ENCODE measurements at regions not wholly inside any gene's neighbourhood (a gene's known extent, or its start where the extent isn't known, plus 50 kb on each side); places are given as distances from the start of the nearest gene placed in this dataset.

DNA sequence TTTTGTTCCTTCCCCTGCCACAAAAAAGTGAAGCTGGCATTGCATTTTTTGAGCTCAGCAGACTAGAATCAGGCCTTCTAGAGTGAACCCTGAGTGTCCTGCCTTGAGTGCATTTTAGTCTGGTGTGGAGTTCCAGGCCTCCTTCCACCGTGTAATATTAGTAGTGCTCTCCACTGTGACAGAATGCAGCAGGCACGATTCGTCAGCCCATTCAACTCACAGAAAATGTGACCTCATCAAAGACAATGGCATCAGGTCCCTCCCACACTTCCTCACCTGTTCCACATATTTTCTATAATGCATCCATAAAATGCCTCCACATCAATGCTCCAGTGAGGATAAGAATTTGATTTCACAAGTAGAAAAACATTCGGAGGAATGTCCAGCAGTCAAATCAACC lies 227.6 kb downstream of the FGF9 start:
- dilution Hi-C loops (cut with MboI; ENCODE audit: extremely low pct_ligation_motif_present, low sequenced_read_pairs) (no loop called here), intact Hi-C loops (cut with micrococcal nuclease) (no loop called here)
- H3K79me2 ChIP-seq (ENCODE audit: control insufficient read depth, insufficient read depth, low read length), result no peaks in the 10 kb centered on the region
- BruUV-seq (replicated peaks), result no TSS peak
- ChIA-PET CTCF (no interaction called here), POLR2A (no interaction called here)
- H3K27ac ChIP-seq (ENCODE audit: insufficient read depth, low read depth, low read length), result no peak overlapping the region
- no peaks in the 10 kb centered on the region for H3K27me3 ChIP-seq (ENCODE audit: control insufficient read depth in 2 of 2, insufficient read depth in 2 of 2, low read length in 2 of 2)
- H3K4me1 ChIP-seq (ENCODE audit: control insufficient read depth, extremely low read depth, insufficient read depth, low read length), result no peaks in the 10 kb centered on the region
- no peak overlapping the region for H2AFZ ChIP-seq (ENCODE audit: low read depth, low read length)
- no peak for FAIRE-seq
- no peak overlapping the region for H3K4me2 ChIP-seq (ENCODE audit: insufficient read depth, low read length)
- H3K9me1 ChIP-seq (replicated peaks; ENCODE audit: control insufficient read depth, extremely low read depth, insufficient read depth, low read length), result no peaks in the 10 kb centered on the region
- no peaks in the 10 kb centered on the region for H3K36me3 ChIP-seq (ENCODE audit: control insufficient read depth in 2 of 2, extremely low read depth in 1 of 2, insufficient read depth in 2 of 2, low read length in 2 of 2)
- H4K20me1 ChIP-seq (replicated peaks; ENCODE audit: control insufficient read depth, extremely low read depth, insufficient read depth, low read length), result no peaks in the 10 kb centered on the region
- no peak for DNase-seq (ENCODE audit: low read depth, low spot score)
- H3K4me3 ChIP-seq (replicated peaks in 1 of 3; ENCODE audit: insufficient read depth in 1 of 3, low read depth in 1 of 3, low read length in 3 of 3), result no peak overlapping the region
- no peak overlapping the region for H3K9ac ChIP-seq (replicated peaks; ENCODE audit: extremely low read depth, insufficient read depth, low read length)
- peaks cover 7% of the 10 kb centered on the region for H3K9me3 ChIP-seq (replicated peaks; ENCODE audit: control insufficient read depth, insufficient read depth, low read length)
- TF ChIP-seq, protein P1, sequence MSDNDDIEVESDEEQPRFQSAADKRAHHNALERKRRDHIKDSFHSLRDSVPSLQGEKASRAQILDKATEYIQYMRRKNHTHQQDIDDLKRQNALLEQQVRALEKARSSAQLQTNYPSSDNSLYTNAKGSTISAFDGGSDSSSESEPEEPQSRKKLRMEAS (IDR thresholded peaks at IDR 0.05; ENCODE audit: insufficient read depth, insufficient read length), result no peak
- TF ChIP-seq POLR2A (IDR thresholded peaks at IDR 0.05; ENCODE audit: low read depth, low read length) (no peak), MYC (IDR thresholded peaks at IDR 0.05; ENCODE audit: low read depth, low read length) (no peak), POLR2AphosphoS5 (IDR thresholded peaks at IDR 0.05; ENCODE audit: insufficient read depth, low read depth, low read length) (no peak), EZH2 (IDR thresholded peaks at IDR 0.05; ENCODE audit: borderline replicate concordance, low read depth, low read length, severe bottlenecking) (no peak)

DNA sequence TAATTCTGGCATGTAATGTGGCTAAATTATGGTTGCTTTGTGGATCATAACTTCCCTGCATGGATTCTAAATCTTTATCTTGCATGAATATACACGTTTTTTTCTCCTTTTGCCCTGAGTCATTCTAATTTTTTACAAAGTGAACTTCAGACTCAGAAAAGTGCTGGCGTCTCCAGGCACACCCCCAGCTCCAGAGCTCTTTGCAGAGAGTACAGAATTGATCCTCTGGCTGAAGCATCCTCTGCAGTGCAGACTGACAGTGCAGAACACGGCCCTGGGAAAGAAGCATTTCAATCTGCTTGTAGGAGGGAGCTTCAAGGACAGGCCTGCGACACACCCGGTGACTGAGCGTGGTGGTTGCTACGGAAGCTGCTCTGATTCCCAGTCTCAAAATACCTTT lies 228.1 kb downstream of the FGF9 start:
- Histone ChIP-seq H3K9ac (replicated peaks; ENCODE audit: extremely low read depth, insufficient read depth, low read length) (no peak overlapping the region), H3K27me3 (ENCODE audit: control insufficient read depth in 2 of 2, insufficient read depth in 2 of 2, low read length in 2 of 2) (no peaks in the 10 kb centered on the region), H3K27ac (ENCODE audit: insufficient read depth, low read depth, low read length) (no peak overlapping the region), H2AFZ (ENCODE audit: low read depth, low read length) (no peak overlapping the region), H3K79me2 (ENCODE audit: control insufficient read depth, insufficient read depth, low read length) (no peaks in the 10 kb centered on the region), H3K9me3 (replicated peaks; ENCODE audit: control insufficient read depth, insufficient read depth, low read length) (peaks cover 8% of the 10 kb centered on the region), H3K4me1 (ENCODE audit: control insufficient read depth, extremely low read depth, insufficient read depth, low read length) (no peaks in the 10 kb centered on the region), H3K4me3 (replicated peaks in 1 of 3; ENCODE audit: insufficient read depth in 1 of 3, low read depth in 1 of 3, low read length in 3 of 3) (no peak overlapping the region), H3K4me2 (ENCODE audit: insufficient read depth, low read length) (no peak overlapping the region), H3K36me3 (ENCODE audit: control insufficient read depth in 2 of 2, extremely low read depth in 1 of 2, insufficient read depth in 2 of 2, low read length in 2 of 2) (no peaks in the 10 kb centered on the region), H4K20me1 (replicated peaks; ENCODE audit: control insufficient read depth, extremely low read depth, insufficient read depth, low read length) (no peaks in the 10 kb centered on the region), H3K9me1 (replicated peaks; ENCODE audit: control insufficient read depth, extremely low read depth, insufficient read depth, low read length) (no peaks in the 10 kb centered on the region)
- DNase-seq (ENCODE audit: low read depth, low spot score), result no peak
- intact Hi-C loops (cut with micrococcal nuclease), result no loop called here
- ChIA-PET POLR2A (no interaction called here), CTCF (no interaction called here)
- no peak for FAIRE-seq
- dilution Hi-C loops (cut with MboI; ENCODE audit: extremely low pct_ligation_motif_present, low sequenced_read_pairs), result no loop called here
- TF ChIP-seq GATA2 (IDR thresholded peaks at IDR 0.05; ENCODE audit: insufficient read depth, insufficient read length, low read depth, low read length), result no peak
- TF ChIP-seq, protein P1 (IDR thresholded peaks at IDR 0.05; ENCODE audit: insufficient read depth, insufficient read length), result no peak
- no peak for TF ChIP-seq MYC (IDR thresholded peaks at IDR 0.05; ENCODE audit: low read depth, low read length)
- TF ChIP-seq FOS (IDR thresholded peaks at IDR 0.05; ENCODE audit: borderline replicate concordance, insufficient read depth, low read length), result no peak
- TF ChIP-seq JUN (IDR thresholded peaks at IDR 0.05; ENCODE audit: borderline replicate concordance, insufficient read depth, insufficient read length, low read depth), result no peak
- no peak for TF ChIP-seq POLR2A (IDR thresholded peaks at IDR 0.05; ENCODE audit: low read depth, low read length)
- TF ChIP-seq POLR2AphosphoS5 (IDR thresholded peaks at IDR 0.05; ENCODE audit: insufficient read depth, low read depth, low read length), result no peak
- no peak for TF ChIP-seq EZH2 (IDR thresholded peaks at IDR 0.05; ENCODE audit: borderline replicate concordance, low read depth, low read length, severe bottlenecking)
- BruUV-seq (replicated peaks), result no TSS peak

Data from endothelial cell of umbilical vein (primary cell).